SJSA1 (cell line): ENCODE measurements at regions not wholly inside any gene's neighbourhood (a gene's known extent, or its start where the extent isn't known, plus 50 kb on each side); places are given as distances from the start of the nearest gene placed in this dataset.
"Not testable (repeated sequence)": the region's sequence is repeated elsewhere in the genome, so short reads cannot be mapped to it uniquely, and the experiment has no call there.

Experiments used
- DNase-seq, 2 experiments: peaks; one replicate each; pipeline ENCODE4 v3.0.0-alpha.2; 2015 to 2020; ENCODE audit warnings: low spot score in 2 of 2, low read depth in 1 of 2
- H3K27ac ChIP-seq: fragments of 250-450 bp; sonication (Bioruptor Pico); 2 replicates; pipeline ENCODE4 v1.5.1; 2020; ENCODE audit warnings: mild to moderate bottlenecking, moderate library complexity
- H3K27me3 ChIP-seq: fragments of 250-450 bp; sonication (Bioruptor Pico); replicated peaks from 2 replicates; pipeline ENCODE4 v1.5.1; 2020; ENCODE audit warnings: mild to moderate bottlenecking, moderate library complexity
- H3K36me3 ChIP-seq: fragments of 250-450 bp; sonication (Bioruptor Pico); 2 replicates; pipeline ENCODE4 v1.5.1; 2020; ENCODE audit warnings: mild to moderate bottlenecking
- H3K4me1 ChIP-seq: fragments of 250-450 bp; sonication (Bioruptor Pico); replicated peaks from 2 replicates; pipeline ENCODE4 v1.6.1; 2021; ENCODE audit warnings: mild to moderate bottlenecking
- H3K4me3 ChIP-seq: fragments of 250-450 bp; sonication (Bioruptor Pico); 2 replicates; pipeline ENCODE4 v1.5.1; 2020; ENCODE audit warnings: mild to moderate bottlenecking
- H3K9me3 ChIP-seq: fragments of 250-450 bp; sonication (Bioruptor Pico); replicated peaks from 2 replicates; pipeline ENCODE4 v1.5.1; 2020; ENCODE audit warnings: mild to moderate bottlenecking

GRCh38 chr6:76840041-76840745 lies 623.1 kb downstream of the HTR1B start:
- no peaks in the 10 kb centered on the region for H3K4me1 ChIP-seq
- no peak for DNase-seq

GRCh38 chr6:76839505-76839904 lies 623.8 kb downstream of the HTR1B start:
- no peaks in the 10 kb centered on the region for H3K36me3 ChIP-seq
- no peak overlapping the region for H3K27ac ChIP-seq
- no peak for DNase-seq
- H3K9me3 ChIP-seq, result no peaks in the 10 kb centered on the region
- no peaks in the 10 kb centered on the region for H3K27me3 ChIP-seq
- H3K4me3 ChIP-seq, result no peak overlapping the region
- H3K4me1 ChIP-seq, result no peaks in the 10 kb centered on the region

More at GRCh38 chr6:76840041-76840745, 623.1 kb downstream of the HTR1B start:
- Histone ChIP-seq H3K36me3 (no peaks in the 10 kb centered on the region), H3K27me3 (no peaks in the 10 kb centered on the region), H3K9me3 (no peaks in the 10 kb centered on the region), H3K4me3 (no peak overlapping the region), H3K27ac (no peak overlapping the region)

- Histone ChIP-seq H3K36me3 (no peaks in the 10 kb centered on the region), H3K4me1 (no peaks in the 10 kb centered on the region), H3K27ac (no peak overlapping the region), H3K9me3 (no peaks in the 10 kb centered on the region), H3K4me3 (no peak overlapping the region), H3K27me3 (no peaks in the 10 kb centered on the region)
- no peak for DNase-seq
Measured at GRCh38 chr6:76837564-76837963, 625.7 kb downstream of the HTR1B start.

GRCh38 chr6:76835695-76836094 lies 627.6 kb downstream of the HTR1B start:
- H3K4me1 ChIP-seq, result no peaks in the 10 kb centered on the region
- no peaks in the 10 kb centered on the region for H3K36me3 ChIP-seq
- no peaks in the 10 kb centered on the region for H3K9me3 ChIP-seq
- no peak overlapping the region for H3K27ac ChIP-seq
- no peak overlapping the region for H3K4me3 ChIP-seq
- DNase-seq, result no peak
- H3K27me3 ChIP-seq, result no peaks in the 10 kb centered on the region

- Histone ChIP-seq H3K9me3 (no peaks in the 10 kb centered on the region), H3K4me1 (no peaks in the 10 kb centered on the region), H3K4me3 (no peak overlapping the region), H3K27me3 (no peaks in the 10 kb centered on the region), H3K27ac (no peak overlapping the region), H3K36me3 (no peaks in the 10 kb centered on the region)
- no peak for DNase-seq
Measured at GRCh38 chr6:76835293-76835692, 628.0 kb downstream of the HTR1B start.

- Histone ChIP-seq H3K9me3 (no peaks in the 10 kb centered on the region), H3K27me3 (no peaks in the 10 kb centered on the region), H3K36me3 (no peaks in the 10 kb centered on the region), H3K27ac (no peak overlapping the region), H3K4me3 (no peak overlapping the region), H3K4me1 (no peaks in the 10 kb centered on the region)
- no peak for DNase-seq
Measured at GRCh38 chr6:76834399-76834798, 628.9 kb downstream of the HTR1B start.

- H3K4me1 ChIP-seq, result no peaks in the 10 kb centered on the region
- H3K9me3 ChIP-seq, result no peaks in the 10 kb centered on the region
- H3K4me3 ChIP-seq, result no peak overlapping the region
- no peak overlapping the region for H3K27ac ChIP-seq
- no peaks in the 10 kb centered on the region for H3K27me3 ChIP-seq
- DNase-seq, result no peak
- H3K36me3 ChIP-seq, result no peaks in the 10 kb centered on the region
Measured at GRCh38 chr6:76831299-76831698, 632.0 kb downstream of the HTR1B start.

GRCh38 chr6:76823578-76823977 lies 639.7 kb downstream of the HTR1B start:
- not testable (repeated sequence) for H3K36me3 ChIP-seq, H3K4me1 ChIP-seq, DNase-seq, H3K4me3 ChIP-seq, H3K27me3 ChIP-seq, H3K27ac ChIP-seq, H3K9me3 ChIP-seq

GRCh38 chr6:76818451-76818850 lies 644.8 kb downstream of the HTR1B start:
- H3K9me3 ChIP-seq, result peaks cover 7% of the 10 kb centered on the region; the same call in 1 of the 2 replicates

GRCh38 chr6:76817429-76817828 lies 645.9 kb downstream of the HTR1B start:
- Histone ChIP-seq H3K9me3 (peaks cover 7% of the 10 kb centered on the region), H3K36me3 (no peaks in the 10 kb centered on the region), H3K4me1 (no peaks in the 10 kb centered on the region), H3K4me3 (no peak overlapping the region), H3K27me3 (no peaks in the 10 kb centered on the region), H3K27ac (no peak overlapping the region)
- no peak for DNase-seq

More at GRCh38 chr6:76818451-76818850, 644.8 kb downstream of the HTR1B start:
- no peak for DNase-seq
- Histone ChIP-seq H3K27me3 (no peaks in the 10 kb centered on the region), H3K27ac (no peak overlapping the region), H3K36me3 (no peaks in the 10 kb centered on the region), H3K4me3 (no peak overlapping the region), H3K4me1 (no peaks in the 10 kb centered on the region)

- DNase-seq, result no peak
- Histone ChIP-seq H3K9me3 (peaks cover 5% of the 10 kb centered on the region; the same call in 1 of the 2 replicates), H3K36me3 (no peaks in the 10 kb centered on the region), H3K27me3 (no peaks in the 10 kb centered on the region), H3K4me1 (no peaks in the 10 kb centered on the region), H3K4me3 (no peak overlapping the region), H3K27ac (no peak overlapping the region)
Measured at GRCh38 chr6:76814496-76815458, 648.5 kb downstream of the HTR1B start.

GRCh38 chr6:76810286-76810685 lies 653.0 kb downstream of the HTR1B start:
- no peak for DNase-seq
- Histone ChIP-seq H3K9me3 (peaks cover 5% of the 10 kb centered on the region; the same call in 1 of the 2 replicates), H3K36me3 (no peaks in the 10 kb centered on the region)

GRCh38 chr6:76803038-76803580 lies 660.2 kb downstream of the HTR1B start:
- Histone ChIP-seq H3K9me3 (no peaks in the 10 kb centered on the region; the same call in 1 of the 2 replicates), H3K4me3 (no peak overlapping the region), H3K36me3 (no peaks in the 10 kb centered on the region), H3K27ac (no peak overlapping the region), H3K27me3 (no peaks in the 10 kb centered on the region), H3K4me1 (no peaks in the 10 kb centered on the region)
- DNase-seq, result no peak

More at GRCh38 chr6:76810286-76810685, 653.0 kb downstream of the HTR1B start:
- H3K4me3 ChIP-seq, result no peak overlapping the region
- no peak overlapping the region for H3K27ac ChIP-seq
- H3K27me3 ChIP-seq, result no peaks in the 10 kb centered on the region
- H3K4me1 ChIP-seq, result no peaks in the 10 kb centered on the region

- DNase-seq, result no peak
- H3K27me3 ChIP-seq, result no peaks in the 10 kb centered on the region
Measured at GRCh38 chr6:76792394-76792793, 670.9 kb downstream of the HTR1B start.

More at GRCh38 chr6:76792394-76792793, 670.9 kb downstream of the HTR1B start:
- Histone ChIP-seq H3K4me1 (no peaks in the 10 kb centered on the region), H3K4me3 (no peak overlapping the region), H3K36me3 (no peaks in the 10 kb centered on the region), H3K9me3 (no peaks in the 10 kb centered on the region), H3K27ac (no peak overlapping the region)
